HG02678 (cell line): ENCODE measurements at regions not wholly inside any gene's neighbourhood (a gene's known extent, or its start where the extent isn't known, plus 50 kb on each side); places are given as distances from the start of the nearest gene placed in this dataset.

Experiments
- ATAC-seq: cut with Tn5 transposase; IDR thresholded peaks from one replicate; pipeline ENCODE4 v1.9.1; 2021; ENCODE audit warnings: mild to moderate bottlenecking, moderate library complexity; ENCODE audit not compliant: unreplicated experiment

GRCh38 chr10:58932126-58932525 is 244.3 kb upstream of the PHYHIPL start:
- no peak for ATAC-seq

- ATAC-seq, result no peak
Measured at GRCh38 chr10:58932577-58933314, 243.7 kb upstream of the PHYHIPL start.

GRCh38 chr10:58936364-58936763 is 240.1 kb upstream of the PHYHIPL start:
- no peak for ATAC-seq

GRCh38 chr10:58937423-58937822 is 239.0 kb upstream of the PHYHIPL start:
- no peak for ATAC-seq

- no peak for ATAC-seq
Measured at GRCh38 chr10:58942724-58943123, 233.7 kb upstream of the PHYHIPL start.

- no peak for ATAC-seq
Measured at GRCh38 chr10:58943256-58943890, 233.1 kb upstream of the PHYHIPL start.

GRCh38 chr10:58943960-58944359 is 232.5 kb upstream of the PHYHIPL start:
- ATAC-seq, result no peak

GRCh38 chr10:58948303-58948702 is 228.1 kb upstream of the PHYHIPL start:
- ATAC-seq, result no peak

- ATAC-seq, result no peak
Measured at GRCh38 chr10:58950618-58951017, 225.8 kb upstream of the PHYHIPL start.

- ATAC-seq, result no peak
Measured at GRCh38 chr10:58951087-58951486, 225.4 kb upstream of the PHYHIPL start.

GRCh38 chr10:58951746-58952145 is 224.7 kb upstream of the PHYHIPL start:
- no peak for ATAC-seq

- no peak for ATAC-seq
Measured at GRCh38 chr10:58952162-58952601, 224.3 kb upstream of the PHYHIPL start.

- ATAC-seq, result no peak
Measured at GRCh38 chr10:58952747-58953466, 223.5 kb upstream of the PHYHIPL start.

- no peak for ATAC-seq
Measured at GRCh38 chr10:58954178-58954577, 222.3 kb upstream of the PHYHIPL start.

- no peak for ATAC-seq
Measured at GRCh38 chr10:58955615-58956014, 220.8 kb upstream of the PHYHIPL start.

- no peak for ATAC-seq
Measured at GRCh38 chr10:58956926-58957325, 219.5 kb upstream of the PHYHIPL start.

GRCh38 chr10:58957517-58957916 is 218.9 kb upstream of the PHYHIPL start:
- no peak for ATAC-seq

- no peak for ATAC-seq
Measured at GRCh38 chr10:58963101-58963534, 213.3 kb upstream of the PHYHIPL start.

- no peak for ATAC-seq
Measured at GRCh38 chr10:58963723-58964124, 212.7 kb upstream of the PHYHIPL start.

- ATAC-seq, result no peak
Measured at GRCh38 chr10:58965855-58966254, 210.6 kb upstream of the PHYHIPL start.

- ATAC-seq, result no peak
Measured at GRCh38 chr10:58967551-58968388, 208.7 kb upstream of the PHYHIPL start.
